B cell (primary cell): ENCODE measurements at regions not wholly inside any gene's neighbourhood (a gene's known extent, or its start where the extent isn't known, plus 50 kb on each side); places are given as distances from the start of the nearest gene placed in this dataset.

ENCODE experiments used
- ATAC-seq: fragments of 200-7000 bp; cut with Tn5 transposase; one replicate; pipeline ENCODE4 v1.10.0; 2021; ENCODE audit warnings: low read depth, mild to moderate bottlenecking, moderate number of reproducible peaks, moderate library complexity
- CTCF ChIA-PET: fragments of 350-600 bp; sonication (Branson Sonifier 250); formaldehyde crosslinking; loops from one replicate; lab custom pipeline; 2021; ENCODE audit warnings: antibody characterized with exemption, inconsistent platforms; lab: Charles Lee
- POLR2A ChIA-PET: fragments of 350-600 bp; sonication (Branson Sonifier 250); formaldehyde crosslinking; loops from one replicate; lab custom pipeline; 2021; ENCODE audit warnings: antibody characterized with exemption; lab: Charles Lee
- DNase-seq: peaks from one replicate; pipeline ENCODE4 v3.0.0; 2013
- H2AFZ ChIP-seq: 2 replicates; pipeline ENCODE4 v1.6.1; 2012; ENCODE audit warnings: mild to moderate bottlenecking, low read depth, low read length; ENCODE audit not compliant: insufficient read depth, poor library complexity, severe bottlenecking
- H3K27ac ChIP-seq, 2 donors: 1 replicate in 1 of 2; 2 replicates in 1 of 2; pipeline ENCODE4 v1.5.1; 2012 to 2013; ENCODE audit warnings: low read length in 2 of 2, mild to moderate bottlenecking in 2 of 2, moderate library complexity in 1 of 2
- H3K27me3 ChIP-seq, 4 experiments: fragments of 200-600 bp in 1 of 4; sonication (generic) in 1 of 4; replicated peaks in 1 of 4; 1 replicate in 2 of 4; 2 replicates in 2 of 4; pipeline versions ENCODE4 v1.6.1 to v1.7.0; 2013 to 2016; ENCODE audit warnings: low read length in 3 of 4, mild to moderate bottlenecking in 2 of 4, mixed read lengths in 1 of 4, moderate library complexity in 1 of 4; ENCODE audit not compliant: insufficient read depth in 4 of 4, control insufficient read depth in 3 of 4; ENCODE audit errors: control extremely low read depth in 1 of 4
- H3K36me3 ChIP-seq, 2 experiments: replicated peaks in 1 of 2; 1 replicate in 1 of 2; 2 replicates in 1 of 2; pipeline versions ENCODE4 v1.6.1 to v1.7.1; 2013; ENCODE audit warnings: low read length in 1 of 2; ENCODE audit not compliant: insufficient read depth in 2 of 2, control insufficient read depth in 1 of 2; ENCODE audit errors: control extremely low read depth in 1 of 2, extremely low read depth in 1 of 2
- H3K4me1 ChIP-seq, 2 donors: fragments of 200-600 bp in 1 of 2; sonication (generic) in 1 of 2; 1 replicate in 1 of 2; 2 replicates in 1 of 2; pipeline versions ENCODE4 v1.5.1 to v1.6.1; 2013 to 2017; ENCODE audit warnings: low read length in 2 of 2; ENCODE audit not compliant: control insufficient read depth in 2 of 2, insufficient read depth in 2 of 2
- H3K4me2 ChIP-seq: replicated peaks from 2 replicates; pipeline ENCODE3; 2012; ENCODE audit warnings: mild to moderate bottlenecking, low read depth, low read length; ENCODE audit not compliant: poor library complexity, severe bottlenecking
- H3K4me3 ChIP-seq, 5 experiments: fragments of 200-600 bp in 1 of 5; sonication (generic) in 1 of 5; 1 replicate in 3 of 5; 2 replicates in 2 of 5; pipeline versions ENCODE4 v1.5.1 to v1.7.0; 2011 to 2016; ENCODE audit warnings: low read length in 4 of 5, mild to moderate bottlenecking in 4 of 5, low read depth in 2 of 5, control low read depth in 1 of 5, moderate library complexity in 1 of 5; ENCODE audit not compliant: insufficient read depth in 1 of 5; ENCODE audit errors: control extremely low read depth in 1 of 5, extremely low read depth in 1 of 5
- H3K79me2 ChIP-seq: fragments of 200-600 bp; sonication (generic); one replicate; pipeline ENCODE4 v1.6.0; 2016; ENCODE audit warnings: low read length; ENCODE audit not compliant: control insufficient read depth, insufficient read depth
- H3K9ac ChIP-seq: fragments of 200-600 bp; sonication (generic); 2 replicates; pipeline ENCODE4 v1.6.1; 2017; ENCODE audit warnings: mild to moderate bottlenecking, low read length, moderate library complexity
- H3K9me3 ChIP-seq, 3 donors: one replicate each; pipeline versions ENCODE4 v1.6.1 to v1.7.1; 2013; ENCODE audit warnings: low read length in 2 of 3; ENCODE audit not compliant: control insufficient read depth in 2 of 3, insufficient read depth in 1 of 3; ENCODE audit errors: control extremely low read depth in 1 of 3
- H4K20me1 ChIP-seq: 2 replicates; pipeline ENCODE4 v1.6.0; 2012; ENCODE audit warnings: mild to moderate bottlenecking, low read length; ENCODE audit not compliant: insufficient read depth, control insufficient read depth, poor library complexity, severe bottlenecking
- H3K27ac Mint-ChIP-seq: one replicate; pipeline ENCODE4 v1.8.0; 2021; ENCODE audit warnings: mixed read lengths
- H3K27me3 Mint-ChIP-seq: one replicate; pipeline ENCODE4 v1.8.0; 2021; ENCODE audit warnings: mixed read lengths
- H3K4me1 Mint-ChIP-seq: one replicate; pipeline ENCODE4 v1.8.0; 2021; ENCODE audit warnings: mixed read lengths
- H3K4me3 Mint-ChIP-seq: one replicate; pipeline ENCODE4 v1.8.0; 2021; ENCODE audit warnings: mixed read lengths
- H3K9me3 Mint-ChIP-seq: one replicate; pipeline ENCODE4 v1.8.0; 2022; ENCODE audit warnings: mixed read lengths; ENCODE audit not compliant: insufficient read depth
- EZH2 ChIP-seq: IDR thresholded peaks from 2 replicates; pipeline ENCODE4 v1.6.1; 2012; ENCODE audit warnings: borderline replicate concordance, low read depth, mild to moderate bottlenecking, moderate library complexity, low read length; ENCODE audit not compliant: insufficient read depth, poor library complexity, severe bottlenecking
- WGBS: methylation state at CpG from one replicate; pipeline ENCODE4 v1.1.5; 2013; ENCODE audit warnings: missing lambda C conversion rate; ENCODE audit not compliant: insufficient coverage; 5-methylcytosine and 5-hydroxymethylcytosine counted together
- intact Hi-C: fragments of 100-400 bp; cut with micrococcal nuclease; formaldehyde crosslinking; loops from one replicate; pipeline ENCODE4 v1.10.0; 2022
- TF ChIP-seq, protein P1 (sequence below): fragments of 200-600 bp; IDR thresholded peaks from one replicate; pipeline ENCODE4 v1.8.0; 2022; ENCODE audit warnings: antibody characterized with exemption, mild to moderate bottlenecking

DNA sequence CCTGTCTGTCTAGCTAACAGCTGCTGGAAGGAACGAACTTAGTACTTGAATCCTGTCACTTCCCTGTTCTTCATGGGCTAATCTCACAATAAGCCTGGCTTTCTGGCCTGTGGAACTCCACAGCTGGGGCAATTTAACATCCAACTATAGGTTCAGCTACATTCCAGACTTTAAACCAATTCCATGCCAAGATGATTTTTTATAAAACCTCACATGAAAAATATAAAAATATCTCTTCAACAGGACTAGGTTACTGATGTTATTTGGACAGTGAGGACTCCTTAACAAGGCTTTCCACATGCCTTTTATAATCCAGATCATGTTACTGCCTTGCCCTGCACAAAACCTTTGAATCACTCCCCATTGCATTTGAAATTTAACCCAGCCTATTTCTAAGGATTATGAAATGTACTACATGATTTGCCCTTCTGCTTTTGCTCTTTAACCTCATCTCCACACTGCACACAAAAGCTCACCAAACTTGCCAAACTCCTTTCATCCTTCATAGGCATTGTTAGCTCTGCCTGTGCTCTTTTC, 863.2 kb upstream of the CHAC2 start:
- Histone ChIP-seq H3K4me2 (no peak overlapping the region), H3K27me3 (no peaks in the 10 kb centered on the region), H3K79me2 (no peaks in the 10 kb centered on the region), H4K20me1 (no peaks in the 10 kb centered on the region), H3K36me3 (no peaks in the 10 kb centered on the region), H2AFZ (no peak overlapping the region), H3K27ac (no peak overlapping the region), H3K4me1 (no peaks in the 10 kb centered on the region), H3K9ac (no peak overlapping the region), H3K4me3 (no peak overlapping the region), H3K9me3 (no peaks in the 10 kb centered on the region)
- 64% methylated on average over 1 of the region's 1 CpG for WGBS
- Mint-ChIP-seq H3K27ac (no peak overlapping the region), H3K4me1 (no peaks in the 10 kb centered on the region), H3K9me3 (peaks cover 13% of the 10 kb centered on the region), H3K4me3 (no peak overlapping the region), H3K27me3 (no peaks in the 10 kb centered on the region)
- TF ChIP-seq, protein P1, sequence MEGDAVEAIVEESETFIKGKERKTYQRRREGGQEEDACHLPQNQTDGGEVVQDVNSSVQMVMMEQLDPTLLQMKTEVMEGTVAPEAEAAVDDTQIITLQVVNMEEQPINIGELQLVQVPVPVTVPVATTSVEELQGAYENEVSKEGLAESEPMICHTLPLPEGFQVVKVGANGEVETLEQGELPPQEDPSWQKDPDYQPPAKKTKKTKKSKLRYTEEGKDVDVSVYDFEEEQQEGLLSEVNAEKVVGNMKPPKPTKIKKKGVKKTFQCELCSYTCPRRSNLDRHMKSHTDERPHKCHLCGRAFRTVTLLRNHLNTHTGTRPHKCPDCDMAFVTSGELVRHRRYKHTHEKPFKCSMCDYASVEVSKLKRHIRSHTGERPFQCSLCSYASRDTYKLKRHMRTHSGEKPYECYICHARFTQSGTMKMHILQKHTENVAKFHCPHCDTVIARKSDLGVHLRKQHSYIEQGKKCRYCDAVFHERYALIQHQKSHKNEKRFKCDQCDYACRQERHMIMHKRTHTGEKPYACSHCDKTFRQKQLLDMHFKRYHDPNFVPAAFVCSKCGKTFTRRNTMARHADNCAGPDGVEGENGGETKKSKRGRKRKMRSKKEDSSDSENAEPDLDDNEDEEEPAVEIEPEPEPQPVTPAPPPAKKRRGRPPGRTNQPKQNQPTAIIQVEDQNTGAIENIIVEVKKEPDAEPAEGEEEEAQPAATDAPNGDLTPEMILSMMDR, result no peak
- TF ChIP-seq EZH2, result no peak
- DNase-seq (no peak), ATAC-seq (no peak)
- intact Hi-C loops, result no loop called here
- ChIA-PET CTCF (no interaction called here), POLR2A (no interaction called here)

DNA sequence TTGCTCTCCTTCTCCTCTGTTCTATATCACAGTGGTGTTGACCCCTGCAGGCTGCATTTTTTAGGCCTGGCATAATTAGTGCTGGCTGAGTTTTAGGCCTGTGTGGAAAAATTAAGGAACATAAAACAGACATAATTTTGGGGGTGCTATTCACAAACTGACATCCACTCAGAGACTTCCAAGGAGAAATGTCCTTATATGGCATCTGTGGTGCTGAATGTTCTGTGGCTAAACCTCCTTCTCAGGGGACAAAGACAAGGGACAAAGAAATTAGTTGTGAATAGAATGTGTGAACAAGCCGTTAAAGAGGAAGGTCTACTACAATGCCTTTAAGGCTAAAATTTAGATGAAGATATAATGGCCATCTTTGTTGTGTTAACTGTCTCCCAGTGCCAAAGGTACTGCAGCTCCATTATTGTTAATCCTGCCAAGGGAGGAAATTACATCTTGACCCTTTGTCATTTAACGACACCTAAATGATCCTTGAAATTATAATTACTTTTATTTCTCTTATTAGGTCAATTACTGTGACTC, 870.0 kb upstream of the CHAC2 start:
- ATAC-seq, result no peak
- POLR2A ChIA-PET, result no interaction called here
- no peak overlapping the region for H3K27ac Mint-ChIP-seq

More for the DNA sequence above, 870.0 kb upstream of the CHAC2 start:
- Mint-ChIP-seq H3K27me3 (no peaks in the 10 kb centered on the region), H3K4me3 (no peak overlapping the region), H3K4me1 (no peaks in the 10 kb centered on the region), H3K9me3 (peaks cover 12% of the 10 kb centered on the region)
- no peak overlapping the region for H3K27ac ChIP-seq
- no peak for DNase-seq
- H3K4me2 ChIP-seq, result no peak overlapping the region
- no peaks in the 10 kb centered on the region for H3K36me3 ChIP-seq
- CTCF ChIA-PET, result no interaction called here
- whole genome bisulfite sequencing, result 100% methylated on average over 1 of the region's 2 CpGs
- H3K9me3 ChIP-seq, result peaks cover 1 to 16% (median 10%) of the 10 kb centered on the region in 3 donors
- H3K79me2 ChIP-seq, result no peaks in the 10 kb centered on the region
- no peaks in the 10 kb centered on the region for H3K4me1 ChIP-seq
- no peaks in the 10 kb centered on the region for H4K20me1 ChIP-seq
- intact Hi-C loops, result no loop called here
- TF ChIP-seq EZH2, result no peak
- TF ChIP-seq, protein P1, result no peak
- H3K4me3 ChIP-seq, result no peak overlapping the region
- no peak overlapping the region for H2AFZ ChIP-seq
- no peaks in the 10 kb centered on the region for H3K27me3 ChIP-seq
- no peak overlapping the region for H3K9ac ChIP-seq
